HG03066 (cell line): ENCODE measurements at regions not wholly inside any gene's neighbourhood (a gene's known extent, or its start where the extent isn't known, plus 50 kb on each side); places are given as distances from the start of the nearest gene placed in this dataset.
"Not testable (repeated sequence)": the region's sequence is repeated elsewhere in the genome, so short reads cannot be mapped to it uniquely, and the experiment has no call there.

Experiments
- ATAC-seq: cut with Tn5 transposase; IDR thresholded peaks from one replicate; pipeline ENCODE4 v1.9.1; 2021; ENCODE audit warnings: low read depth; ENCODE audit not compliant: unreplicated experiment

GRCh38 chr11:98365190-98365589 is 655.6 kb upstream of the CNTN5 start:
- no peak for ATAC-seq

DNA sequence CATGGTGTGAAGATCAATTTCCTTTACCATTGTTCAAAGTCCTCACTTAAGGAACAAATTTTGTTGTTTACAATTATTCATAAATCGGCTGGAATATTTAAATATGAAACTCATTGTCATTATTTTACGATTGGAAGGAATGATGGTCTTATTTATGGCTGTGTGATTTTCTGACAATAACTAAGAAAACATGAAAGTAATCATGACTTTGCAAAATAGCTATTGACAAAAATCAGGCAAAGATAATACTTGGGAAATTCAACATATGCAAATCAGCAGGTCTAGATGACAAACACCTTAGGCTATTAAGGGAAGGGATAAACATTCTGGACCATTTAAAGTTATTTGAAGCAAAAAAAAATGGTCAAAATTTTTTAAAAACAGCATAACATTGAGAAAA is 654.8 kb upstream of the CNTN5 start:
- no peak for ATAC-seq

- no peak for ATAC-seq
These were observed 630.4 kb upstream of the CNTN5 start for GRCh38 chr11:98390391-98390790.

GRCh38 chr11:98394500-98394899 is 626.2 kb upstream of the CNTN5 start:
- ATAC-seq = not testable (repeated sequence)

DNA sequence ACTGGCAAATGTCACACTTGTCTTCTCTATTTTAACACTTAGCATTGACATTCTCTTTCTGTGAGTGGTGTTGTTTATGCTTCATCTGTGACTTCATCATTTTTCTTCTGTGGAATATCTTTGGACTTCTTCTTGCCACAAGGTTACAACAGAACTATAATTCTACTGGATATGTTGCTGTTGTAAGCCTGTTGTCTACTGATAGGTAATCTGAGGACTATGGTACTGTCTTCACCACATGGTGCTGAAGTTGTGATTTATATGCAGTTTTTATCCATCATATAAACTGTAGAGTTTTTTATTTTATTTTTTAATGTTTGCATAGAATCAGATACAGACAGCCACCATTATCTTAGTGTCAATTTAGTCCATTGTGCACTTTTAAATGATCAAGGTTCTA is 622.2 kb upstream of the CNTN5 start:
- ATAC-seq = no peak

DNA sequence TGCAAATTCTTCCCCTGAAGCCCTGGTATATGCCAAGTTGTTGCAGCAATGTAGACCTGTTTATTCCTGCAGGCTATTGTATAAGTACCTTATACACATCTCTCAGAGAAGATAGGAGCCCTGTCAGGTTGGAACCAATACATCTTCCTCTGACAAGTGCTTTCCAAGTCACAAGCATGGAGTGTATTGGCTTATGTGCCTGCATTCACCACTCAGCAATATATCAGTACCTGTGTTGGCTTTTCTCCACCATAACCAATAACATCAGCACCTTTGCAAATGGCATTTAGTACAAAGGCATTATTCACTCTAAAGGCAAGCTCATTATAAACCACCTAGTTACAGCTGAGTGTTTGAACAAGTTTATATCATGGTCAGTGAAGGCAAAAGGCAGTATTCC is 611.7 kb upstream of the CNTN5 start:
- no peak for ATAC-seq

DNA sequence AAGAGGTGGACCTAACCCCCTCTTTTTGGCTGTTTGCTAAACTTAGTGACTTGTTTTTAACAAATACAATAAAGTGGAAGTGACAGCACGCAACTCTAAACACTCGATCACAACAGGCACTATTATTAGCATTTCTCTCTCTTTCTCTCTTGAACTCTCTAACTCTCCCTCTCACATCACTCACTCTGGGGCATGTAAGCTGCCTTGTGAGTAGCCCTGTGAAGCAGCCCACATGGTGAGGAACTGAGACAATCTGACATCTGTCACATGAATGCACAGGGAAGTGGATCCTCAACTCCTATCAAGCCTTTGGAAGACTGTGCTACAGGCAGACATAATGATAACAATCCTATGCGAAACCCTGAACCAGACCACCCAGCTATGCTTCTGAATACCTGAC is 609.0 kb upstream of the CNTN5 start:
- ATAC-seq = no peak

DNA sequence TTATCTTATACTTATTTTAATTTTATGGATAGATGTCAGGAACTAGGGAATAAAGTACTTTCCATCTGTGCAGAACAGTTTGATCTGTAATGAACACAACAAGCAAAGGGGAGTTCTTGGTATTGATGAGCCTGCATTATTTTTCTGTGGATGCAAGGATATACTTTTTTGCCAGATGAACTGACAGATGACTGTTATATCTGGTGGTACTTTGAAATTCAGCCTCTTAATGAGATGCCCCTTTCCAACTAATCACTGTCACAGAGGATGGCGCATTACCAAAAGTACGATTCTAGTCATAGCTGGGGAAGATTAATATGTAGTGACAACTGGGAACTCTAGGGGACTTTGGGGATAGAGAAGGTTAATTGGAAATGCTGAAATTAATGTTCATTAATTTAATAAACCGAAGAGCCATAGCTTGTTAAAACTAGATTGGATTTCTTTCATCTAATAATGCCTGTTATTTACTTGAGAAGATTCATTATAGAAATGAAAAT is 603.4 kb upstream of the CNTN5 start:
- no peak for ATAC-seq

DNA sequence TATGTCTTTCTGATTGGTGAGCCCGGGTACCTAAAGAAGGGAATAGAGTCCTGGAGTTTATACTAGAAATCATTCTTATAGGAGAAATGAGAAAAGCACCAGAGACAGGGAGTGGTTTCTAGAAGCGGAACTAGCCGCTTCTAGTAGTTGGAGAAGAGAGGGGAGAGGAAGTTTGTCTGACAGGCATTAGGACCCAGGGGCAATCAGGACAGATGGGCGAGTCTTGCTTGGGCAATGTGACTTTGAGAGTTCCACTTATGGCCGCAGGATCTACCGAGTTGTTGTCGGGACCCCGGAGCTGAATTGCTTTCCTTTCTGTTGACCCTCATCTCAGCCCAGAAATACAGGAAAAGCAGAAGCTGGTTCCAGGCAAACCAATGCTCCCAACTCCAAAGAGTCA is 596.8 kb upstream of the CNTN5 start:
- no peak for ATAC-seq

GRCh38 chr11:98424773-98425172 is 596.0 kb upstream of the CNTN5 start:
- ATAC-seq = not testable (repeated sequence)

DNA sequence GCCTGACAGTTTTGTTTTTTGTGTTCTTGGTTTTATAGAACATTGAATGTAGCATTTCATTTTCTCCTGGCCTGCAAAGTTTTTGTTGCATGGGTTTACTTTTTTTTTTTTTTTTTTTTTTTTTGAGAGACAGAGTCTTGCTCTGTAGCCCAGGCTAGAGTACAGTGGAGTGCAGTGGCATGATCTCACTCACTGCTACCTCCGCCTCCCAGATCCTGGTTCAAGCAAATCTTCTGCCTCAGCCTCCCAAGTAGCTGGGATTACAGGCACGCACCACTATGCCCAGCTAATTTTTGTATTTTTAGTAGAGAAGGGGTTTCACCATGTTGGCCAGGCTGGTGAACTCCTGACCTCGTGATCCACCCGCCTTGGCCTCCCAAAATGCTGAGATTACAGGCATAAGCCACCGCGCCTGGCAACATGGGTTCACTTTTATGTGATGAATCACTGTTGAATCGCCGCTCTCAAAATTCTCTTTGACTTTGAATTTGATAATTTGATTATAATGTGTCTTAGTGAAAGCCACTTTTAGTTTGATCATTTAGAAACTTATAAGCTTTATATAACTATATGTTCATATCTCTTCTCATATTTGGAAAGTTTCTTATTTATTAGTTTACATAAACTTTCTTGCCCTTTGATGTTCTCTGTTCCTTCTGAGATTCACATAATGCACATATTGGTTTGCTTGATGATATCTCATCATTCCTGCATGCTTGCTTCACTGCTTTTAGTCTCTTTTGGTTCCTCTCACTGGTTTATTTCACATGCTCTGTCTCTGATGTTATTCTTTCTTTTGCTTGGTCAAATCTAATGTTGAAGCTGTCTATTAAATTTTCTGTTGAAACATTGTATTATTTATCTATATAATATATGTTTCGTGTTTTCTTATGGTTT is 589.0 kb upstream of the CNTN5 start:
- no peak for ATAC-seq

- ATAC-seq = no peak
These were observed 586.5 kb upstream of the CNTN5 start for GRCh38 chr11:98434296-98434695.

- no peak for ATAC-seq
These were observed 567.4 kb upstream of the CNTN5 start for GRCh38 chr11:98453378-98453777.

DNA sequence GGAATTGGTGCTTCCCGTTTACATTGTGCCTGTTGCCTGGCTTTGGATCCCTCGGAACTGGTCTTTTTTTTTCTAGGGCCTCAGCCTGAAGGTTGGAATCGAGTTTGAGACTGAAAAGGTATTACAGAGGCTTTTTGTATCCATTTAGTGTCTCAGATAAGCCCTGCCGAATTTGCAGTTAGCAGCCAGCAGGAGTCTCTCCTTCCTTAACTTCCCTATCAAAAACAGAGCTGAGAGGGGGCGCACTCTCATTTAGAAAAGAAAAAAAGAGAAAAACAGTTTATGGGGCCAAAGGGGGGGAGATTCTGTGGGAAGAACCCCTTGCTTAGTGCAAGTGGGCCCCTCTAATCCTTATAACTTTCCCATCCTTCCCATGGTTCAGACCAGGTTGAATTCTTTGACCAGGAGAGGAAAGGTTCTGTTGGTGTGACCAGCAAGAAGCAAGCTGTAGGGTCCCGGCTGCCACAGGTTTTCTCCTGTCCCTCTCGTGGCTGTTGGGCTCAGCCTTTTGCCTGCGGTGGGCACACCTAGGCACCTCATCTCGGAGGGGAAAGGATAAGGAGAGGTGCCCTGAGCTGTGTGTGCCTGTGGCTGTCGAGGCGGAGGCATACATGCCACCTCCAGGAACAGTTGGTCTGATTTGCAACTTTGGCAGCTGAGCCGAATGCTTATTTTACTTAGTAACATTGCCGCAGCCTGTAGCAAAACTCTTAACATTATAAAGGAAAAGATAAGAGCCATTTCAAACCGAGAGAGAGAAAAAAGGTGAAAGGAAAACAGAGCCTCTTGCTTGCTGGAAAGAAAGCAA is 565.0 kb upstream of the CNTN5 start:
- no peak for ATAC-seq

GRCh38 chr11:98456308-98456680 is 564.5 kb upstream of the CNTN5 start:
- no peak for ATAC-seq

DNA sequence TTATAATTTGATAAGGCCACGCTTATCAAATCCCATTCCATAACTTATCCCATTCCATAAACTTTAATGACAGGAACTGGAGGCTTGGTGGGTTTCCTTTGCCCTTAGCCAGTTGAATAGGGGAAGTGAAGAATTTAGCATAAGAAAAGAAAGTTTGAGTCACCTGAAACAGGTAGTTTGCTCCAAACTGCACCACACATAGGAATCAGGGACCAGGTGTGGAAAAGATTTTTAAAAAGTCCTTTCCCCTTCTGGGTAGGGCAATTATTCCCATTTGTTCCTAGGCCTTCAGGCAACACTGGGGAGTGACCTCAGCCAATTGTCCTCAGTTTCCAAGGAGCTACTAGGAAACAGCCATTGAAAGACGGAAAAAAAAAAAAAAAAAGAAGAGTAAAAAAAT is 525.7 kb upstream of the CNTN5 start:
- ATAC-seq = no peak

- ATAC-seq = no peak
These were observed 525.1 kb upstream of the CNTN5 start for GRCh38 chr11:98495601-98496000.

GRCh38 chr11:98507208-98507607 is 513.5 kb upstream of the CNTN5 start:
- no peak for ATAC-seq

GRCh38 chr11:98512938-98513337 is 507.8 kb upstream of the CNTN5 start:
- no peak for ATAC-seq

- ATAC-seq = no peak
These were observed 489.2 kb upstream of the CNTN5 start for GRCh38 chr11:98531576-98531975.

DNA sequence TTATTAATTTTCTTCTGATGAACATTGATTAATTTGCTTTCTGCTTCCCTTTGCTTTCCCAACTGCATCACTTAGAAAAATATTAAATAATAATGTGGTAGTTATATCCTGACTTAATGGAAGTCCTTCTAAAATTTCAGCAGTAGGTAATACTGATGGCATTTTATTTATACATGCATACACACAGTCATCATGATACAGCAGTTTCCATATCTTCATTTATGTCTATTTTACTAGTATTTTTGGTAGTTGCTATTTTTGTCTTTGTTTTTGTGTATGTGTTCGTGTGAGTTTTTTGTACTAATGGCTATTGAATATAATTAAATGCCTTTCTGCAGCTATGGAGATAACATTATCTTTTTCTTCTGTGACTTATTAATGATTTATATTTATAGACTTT is 484.7 kb upstream of the CNTN5 start:
- no peak for ATAC-seq

DNA sequence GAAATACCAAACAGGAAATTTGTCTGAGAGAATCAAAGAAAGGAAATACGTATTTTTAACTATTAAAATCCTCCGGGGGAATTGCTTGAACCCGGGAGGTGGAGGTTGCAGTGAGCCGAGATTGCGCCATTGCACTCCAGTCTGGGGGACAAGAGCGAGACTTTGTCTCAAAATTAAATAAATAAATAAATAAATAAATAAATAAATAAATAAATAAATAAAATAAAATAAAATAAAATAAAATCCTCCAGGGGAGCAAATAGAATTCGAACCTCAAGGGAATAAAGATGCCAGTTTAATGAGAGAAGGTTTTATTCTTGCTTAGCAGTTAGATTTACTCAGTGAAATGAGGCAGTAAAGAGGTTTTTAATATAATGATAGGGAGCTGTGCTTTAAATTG is 482.4 kb upstream of the CNTN5 start:
- ATAC-seq = not testable (repeated sequence)
